ENCODE measurements at regions not wholly inside any gene's neighbourhood (a gene's known extent, or its start where the extent isn't known, plus 50 kb on each side); places are given as distances from the start of the nearest gene placed in this dataset.
A peak's percentile ranks its signal among the peaks of the same experiment; 100 is the strongest.

GRCh38 chr2:38187541-38188011, 111.6 kb upstream of the CYP1B1 start:
- peak; percentile 82 to 93 for ATAC-seq
- Histone ChIP-seq H3K4me1 (peaks cover 8% of the 10 kb centered on the region), H3K9me3 (no peaks in the 10 kb centered on the region), H3K27ac (peak overlapping the region; percentile 47), H3K36me3 (no peaks in the 10 kb centered on the region), H3K27me3 (ENCODE audit: low read depth) (no peaks in the 10 kb centered on the region), H3K4me3 (no peak overlapping the region)
- no peak for TF ChIP-seq CTCF (IDR thresholded peaks at IDR 0.05)
- peak; percentile 67 for DNase-seq
- intact Hi-C loops (cut with DNase I) = no loop called here

GRCh38 chr2:38185012-38185491, 109.1 kb upstream of the CYP1B1 start:
- no peak for TF ChIP-seq CTCF (IDR thresholded peaks at IDR 0.05)
- peaks cover 8% of the 10 kb centered on the region for H3K4me1 ChIP-seq
- intact Hi-C loops (cut with DNase I) = no loop called here
- no peaks in the 10 kb centered on the region for H3K9me3 ChIP-seq
- DNase-seq (no peak), ATAC-seq (no peak)
- no peaks in the 10 kb centered on the region for H3K36me3 ChIP-seq
- no peaks in the 10 kb centered on the region for H3K27me3 ChIP-seq (ENCODE audit: low read depth)
- no peak overlapping the region for H3K4me3 ChIP-seq
- no peak overlapping the region for H3K27ac ChIP-seq

- H3K36me3 ChIP-seq = no peaks in the 10 kb centered on the region
- no peak overlapping the region for H3K27ac ChIP-seq
- no peaks in the 10 kb centered on the region for H3K9me3 ChIP-seq
- intact Hi-C loops (cut with DNase I) = no loop called here
- no peak overlapping the region for H3K4me3 ChIP-seq
- peaks cover 21% of the 10 kb centered on the region for H3K4me1 ChIP-seq
- no peaks in the 10 kb centered on the region for H3K27me3 ChIP-seq (ENCODE audit: low read depth)
- no peak for TF ChIP-seq CTCF (IDR thresholded peaks at IDR 0.05)
- DNase-seq (no peak), ATAC-seq (no peak)
Observed at GRCh38 chr2:38182492-38183003, 106.6 kb upstream of the CYP1B1 start.

- Histone ChIP-seq H3K9me3 (no peaks in the 10 kb centered on the region), H3K36me3 (no peaks in the 10 kb centered on the region), H3K4me3 (no peak overlapping the region), H3K27me3 (ENCODE audit: low read depth) (no peaks in the 10 kb centered on the region), H3K27ac (no peak overlapping the region), H3K4me1 (peaks cover 24% of the 10 kb centered on the region)
- DNase-seq (no peak), ATAC-seq (no peak)
- intact Hi-C loops (cut with DNase I) = no loop called here
- no peak for TF ChIP-seq CTCF (IDR thresholded peaks at IDR 0.05)
Observed at GRCh38 chr2:38181806-38182491, 106.0 kb upstream of the CYP1B1 start.

GRCh38 chr2:38180754-38181153, 104.8 kb upstream of the CYP1B1 start:
- ATAC-seq (no peak), DNase-seq (no peak)
- Histone ChIP-seq H3K27me3 (ENCODE audit: low read depth) (no peaks in the 10 kb centered on the region), H3K4me3 (no peak overlapping the region), H3K9me3 (no peaks in the 10 kb centered on the region), H3K27ac (no peak overlapping the region), H3K36me3 (no peaks in the 10 kb centered on the region), H3K4me1 (peaks cover 33% of the 10 kb centered on the region)
- no peak for TF ChIP-seq CTCF (IDR thresholded peaks at IDR 0.05)
- intact Hi-C loops (cut with DNase I) = no loop called here

All from lower lobe of right lung (tissue), 2 donors.